SK-N-SH (cell line): ENCODE measurements at regions not wholly inside any gene's neighbourhood (a gene's known extent, or its start where the extent isn't known, plus 50 kb on each side); places are given as distances from the start of the nearest gene placed in this dataset.

Experiments used
- CTCF ChIA-PET: fragments of 300-600, 350-600 bp; formaldehyde crosslinking; extraction: SDS; loops from one replicate; lab custom pipeline; 2021; lab: Yijun Ruan, JAX
- POLR2A ChIA-PET: fragments of 350-600 bp; sonication (Branson Sonifier 250); formaldehyde crosslinking; extraction: SDS; loops from one replicate; lab custom pipeline; 2020; ENCODE audit warnings: antibody characterized with exemption, inconsistent platforms; lab: Yijun Ruan, JAX
- DNase-seq: peaks from one replicate; pipeline ENCODE4 v3.0.0; 2012
- H2AFZ ChIP-seq: fragments of 200-600 bp; sonication (generic); 2 replicates; pipeline ENCODE4 v1.8.1; 2016; ENCODE audit warnings: antibody characterized with exemption, mild to moderate bottlenecking, low read depth
- H3F3A ChIP-seq: fragments of 200-600 bp; sonication (generic); replicated peaks from 2 replicates; pipeline ENCODE3; 2016; ENCODE audit warnings: antibody characterized with exemption, mild to moderate bottlenecking; ENCODE audit not compliant: insufficient read depth
- H3K27ac ChIP-seq, 2 experiments: fragments of 200-500 bp in 1 of 2; fragments of 200-600 bp in 1 of 2; sonication (Bioruptor generic) in 1 of 2; sonication (generic), shearing (Covaris generic) in 1 of 2; 2 replicates each; pipeline versions ENCODE4 v1.5.1 to v1.6.1; 2014 to 2016; ENCODE audit warnings: low read depth in 2 of 2, inconsistent platforms in 1 of 2, low read length in 1 of 2, mild to moderate bottlenecking in 1 of 2, mixed read lengths in 1 of 2
- H3K27me3 ChIP-seq: fragments of 200-600 bp; sonication (generic), shearing (Covaris generic); 2 replicates; pipeline ENCODE4 v1.6.1; 2016; ENCODE audit warnings: mixed run types; ENCODE audit not compliant: insufficient read depth
- H3K36me3 ChIP-seq, 2 experiments: fragments of 200-500 bp in 1 of 2; fragments of 200-600 bp in 1 of 2; sonication (Bioruptor generic) in 1 of 2; sonication (generic) in 1 of 2; replicated peaks in 1 of 2; 2 replicates each; pipeline versions ENCODE3 to v1.5.1; 2014 to 2016; ENCODE audit warnings: low read length in 1 of 2, mild to moderate bottlenecking in 1 of 2; ENCODE audit not compliant: insufficient read depth in 2 of 2, control insufficient read depth in 1 of 2
- H3K4me1 ChIP-seq, 2 experiments: fragments of 200-500 bp in 1 of 2; fragments of 200-600 bp in 1 of 2; sonication (Bioruptor generic) in 1 of 2; sonication (generic), shearing (Covaris generic) in 1 of 2; 2 replicates each; pipeline versions ENCODE4 v1.5.1 to v1.6.1; 2014 to 2016; ENCODE audit warnings: low read depth in 1 of 2, low read length in 1 of 2, mixed run types in 1 of 2; ENCODE audit not compliant: insufficient read depth in 2 of 2, control insufficient read depth in 1 of 2
- H3K4me2 ChIP-seq: fragments of 200-600 bp; sonication (generic), shearing (Covaris generic); 2 replicates; pipeline ENCODE4 v1.6.1; 2017; ENCODE audit warnings: mixed run types
- H3K4me3 ChIP-seq, 2 experiments: fragments of 200-500 bp in 1 of 2; fragments of 200-600 bp in 1 of 2; sonication (Bioruptor generic) in 1 of 2; sonication (generic), shearing (Covaris generic) in 1 of 2; 2 replicates each; pipeline versions ENCODE4 v1.5.1 to v1.8.1; 2014 to 2016; ENCODE audit warnings: low read depth in 2 of 2, inconsistent platforms in 1 of 2, low read length in 1 of 2, mild to moderate bottlenecking in 1 of 2, mixed read lengths in 1 of 2, moderate library complexity in 1 of 2
- H3K79me2 ChIP-seq: fragments of 200-600 bp; sonication (generic); 2 replicates; pipeline ENCODE4 v1.8.1; 2017; ENCODE audit warnings: mild to moderate bottlenecking; ENCODE audit not compliant: insufficient read depth
- H3K9ac ChIP-seq: fragments of 200-600 bp; sonication (generic); 2 replicates; pipeline ENCODE4 v1.6.1; 2017; ENCODE audit warnings: mixed run types
- H3K9me2 ChIP-seq: fragments of 200-600 bp; sonication (generic); 2 replicates; pipeline ENCODE4 v1.6.1; 2017; ENCODE audit warnings: mixed run types
- H3K9me3 ChIP-seq: fragments of 200-600 bp; sonication (generic); 2 replicates; pipeline ENCODE4 v1.6.1; 2017; ENCODE audit warnings: mixed run types, mild to moderate bottlenecking, moderate library complexity
- H4K20me1 ChIP-seq: fragments of 200-600 bp; sonication (generic); 2 replicates; pipeline ENCODE4 v1.6.1; 2017; ENCODE audit warnings: mild to moderate bottlenecking, mixed run types; ENCODE audit not compliant: insufficient read depth
- EP300 ChIP-seq, 2 experiments: IDR thresholded peaks; 2 replicates each; pipeline versions ENCODE4 v1.4.0 to v1.6.1; 2012; ENCODE audit warnings: borderline replicate concordance in 1 of 2, low read depth in 1 of 2, low read length in 1 of 2
- EZH2phosphoT487 ChIP-seq: fragments of 200-600 bp; sonication (generic); IDR thresholded peaks from 2 replicates; pipeline ENCODE4 v1.6.1; 2017; ENCODE audit warnings: low read depth, mixed run types, mild to moderate bottlenecking, antibody characterized with exemption, moderate library complexity, borderline replicate concordance
- FOSL2 ChIP-seq: IDR thresholded peaks from 2 replicates; pipeline ENCODE4 v1.4.0; 2012; ENCODE audit warnings: low read depth, mild to moderate bottlenecking, moderate library complexity, borderline replicate concordance
- FOXJ3 ChIP-seq: sonication (generic); formaldehyde crosslinking; IDR thresholded peaks from 2 replicates; pipeline ENCODE4 v1.5.1; 2020; ENCODE audit warnings: mild to moderate bottlenecking, missing genetic modification reagents
- FOXM1 ChIP-seq: IDR thresholded peaks from 2 replicates; pipeline ENCODE4 v1.4.0; 2012; ENCODE audit warnings: low read depth, mild to moderate bottlenecking
- GABPA ChIP-seq: IDR thresholded peaks from 2 replicates; pipeline ENCODE4 v1.4.0; 2012; ENCODE audit warnings: low read depth, mild to moderate bottlenecking
- NFIC ChIP-seq: IDR thresholded peaks from 2 replicates; pipeline ENCODE4 v1.4.0; 2012; ENCODE audit warnings: borderline replicate concordance
- NRF1 ChIP-seq: IDR thresholded peaks from 2 replicates; pipeline ENCODE4 v1.6.1; 2012; ENCODE audit warnings: low read depth, mild to moderate bottlenecking, low read length
- REST ChIP-seq: IDR thresholded peaks from 2 replicates; pipeline ENCODE4 v1.6.1; 2012; ENCODE audit warnings: mild to moderate bottlenecking, low read depth, low read length, moderate library complexity
- RFX5 ChIP-seq: IDR thresholded peaks from 2 replicates; pipeline ENCODE4 v1.6.1; 2012; ENCODE audit warnings: mild to moderate bottlenecking, improper control_type of control experiment, low read length
- TEAD4 ChIP-seq: IDR thresholded peaks from 2 replicates; pipeline ENCODE4 v1.4.0; 2012; ENCODE audit warnings: mild to moderate bottlenecking, borderline replicate concordance; ENCODE audit not compliant: insufficient read depth
- WGBS: methylation state at CpG from one replicate; pipeline ENCODE4 v1.1.6; 2017; ENCODE audit warnings: low lambda C conversion rate; 5-methylcytosine and 5-hydroxymethylcytosine counted together
- TF ChIP-seq, protein P1 (sequence below): fragments of 150-350 bp; IDR thresholded peaks from 2 replicates; pipeline ENCODE4 v1.6.1; 2017; ENCODE audit warnings: antibody characterized with exemption, low read length, low read depth, borderline replicate concordance
- TF ChIP-seq, protein P2 (sequence below): IDR thresholded peaks from 2 replicates; pipeline ENCODE4; 2012

DNA sequence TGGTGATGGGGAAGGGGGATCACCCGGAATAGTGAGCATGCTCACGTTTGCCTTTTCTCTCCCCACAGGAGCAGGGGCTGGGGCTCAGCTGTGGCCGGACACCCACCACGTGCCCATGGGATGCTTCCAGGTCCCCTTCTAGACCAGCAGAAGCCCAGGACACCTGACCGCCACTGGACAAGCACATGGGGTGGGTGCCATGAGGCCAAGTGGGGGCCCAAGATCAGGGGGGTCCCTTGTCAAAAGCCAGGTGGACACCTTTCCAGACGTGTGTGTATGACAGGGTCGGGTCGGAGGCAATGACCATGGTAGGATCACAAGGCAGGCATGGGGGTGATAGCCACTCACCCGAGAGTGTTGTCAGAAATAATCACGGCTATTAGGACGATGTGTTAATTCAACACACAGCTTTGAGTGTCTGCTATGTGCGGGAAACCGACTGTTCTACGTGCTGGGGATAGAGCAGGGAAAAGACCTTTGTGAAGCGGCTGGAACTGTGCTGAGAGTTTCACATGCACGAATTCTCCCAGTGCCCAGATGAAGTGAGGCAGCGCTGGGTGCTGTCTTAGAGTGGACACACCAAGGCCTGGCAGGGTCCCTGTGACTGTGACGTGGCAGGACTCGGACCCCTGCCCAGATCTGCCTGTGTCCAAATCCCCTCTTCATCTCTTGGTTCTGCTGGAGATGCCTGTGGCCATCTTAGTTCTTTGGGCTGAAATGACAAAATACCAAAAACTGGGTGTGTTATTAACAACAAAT, 244.7 kb downstream of the NDUFA10 start:
- Histone ChIP-seq H3K79me2 (no peaks in the 10 kb centered on the region), H3K27me3 (no peaks in the 10 kb centered on the region), H3K9me3 (no peaks in the 10 kb centered on the region), H3K27ac (no peak overlapping the region), H4K20me1 (no peaks in the 10 kb centered on the region), H3K4me1 (no peaks in the 10 kb centered on the region; a peak in 1 of 4 replicates), H3K4me3 (no peak overlapping the region), H2AFZ (no peak overlapping the region), H3K36me3 (no peaks in the 10 kb centered on the region), H3K9ac (no peak overlapping the region), H3F3A (no peaks in the 10 kb centered on the region), H3K4me2 (no peak overlapping the region), H3K9me2 (no peaks in the 10 kb centered on the region)
- ChIA-PET POLR2A (no interaction called here), CTCF (no interaction called here)
- TF ChIP-seq FOXM1 (no peak), FOSL2 (no peak), REST (no peak), FOXJ3 (CRISPR knock-in tag) (no peak), GABPA (no peak), NFIC (no peak), RFX5 (no peak), EZH2phosphoT487 (no peak), NRF1 (no peak), TEAD4 (no peak), EP300 (IDR thresholded peaks at IDR 0.05; ENCODE audit: borderline replicate concordance in 1 of 2, low read depth in 1 of 2, low read length in 1 of 2) (no peak)
- TF ChIP-seq, protein P1, sequence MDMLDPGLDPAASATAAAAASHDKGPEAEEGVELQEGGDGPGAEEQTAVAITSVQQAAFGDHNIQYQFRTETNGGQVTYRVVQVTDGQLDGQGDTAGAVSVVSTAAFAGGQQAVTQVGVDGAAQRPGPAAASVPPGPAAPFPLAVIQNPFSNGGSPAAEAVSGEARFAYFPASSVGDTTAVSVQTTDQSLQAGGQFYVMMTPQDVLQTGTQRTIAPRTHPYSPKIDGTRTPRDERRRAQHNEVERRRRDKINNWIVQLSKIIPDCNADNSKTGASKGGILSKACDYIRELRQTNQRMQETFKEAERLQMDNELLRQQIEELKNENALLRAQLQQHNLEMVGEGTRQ, result no peak
- TF ChIP-seq, protein P2, sequence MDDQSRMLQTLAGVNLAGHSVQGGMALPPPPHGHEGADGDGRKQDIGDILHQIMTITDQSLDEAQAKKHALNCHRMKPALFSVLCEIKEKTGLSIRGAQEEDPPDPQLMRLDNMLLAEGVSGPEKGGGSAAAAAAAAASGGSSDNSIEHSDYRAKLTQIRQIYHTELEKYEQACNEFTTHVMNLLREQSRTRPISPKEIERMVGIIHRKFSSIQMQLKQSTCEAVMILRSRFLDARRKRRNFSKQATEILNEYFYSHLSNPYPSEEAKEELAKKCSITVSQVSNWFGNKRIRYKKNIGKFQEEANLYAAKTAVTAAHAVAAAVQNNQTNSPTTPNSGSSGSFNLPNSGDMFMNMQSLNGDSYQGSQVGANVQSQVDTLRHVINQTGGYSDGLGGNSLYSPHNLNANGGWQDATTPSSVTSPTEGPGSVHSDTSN, result no peak
- DNase-seq, result no peak
- WGBS, result 55% methylated on average over 12 of the region's 19 CpGs
